HG03571 (cell line): ENCODE measurements at regions not wholly inside any gene's neighbourhood (a gene's known extent, or its start where the extent isn't known, plus 50 kb on each side); places are given as distances from the start of the nearest gene placed in this dataset.
"Not testable (repeated sequence)": the region's sequence is repeated elsewhere in the genome, so short reads cannot be mapped to it uniquely, and the experiment has no call there.

Experiments
- ATAC-seq: cut with Tn5 transposase; IDR thresholded peaks from one replicate; pipeline ENCODE4 v1.9.1; 2021; ENCODE audit not compliant: unreplicated experiment

GRCh38 chrX:148259990-148260389 lies 240.4 kb upstream of the AFF2 start:
- ATAC-seq, result no peak

GRCh38 chrX:148265829-148266228 lies 234.6 kb upstream of the AFF2 start:
- no peak for ATAC-seq

- ATAC-seq, result no peak
Measured at GRCh38 chrX:148268673-148269072, 231.7 kb upstream of the AFF2 start.

- ATAC-seq, result no peak
Measured at GRCh38 chrX:148269513-148269912, 230.9 kb upstream of the AFF2 start.

- ATAC-seq, result no peak
Measured at GRCh38 chrX:148270499-148270898, 229.9 kb upstream of the AFF2 start.

GRCh38 chrX:148271263-148271662 lies 229.2 kb upstream of the AFF2 start:
- no peak for ATAC-seq

- no peak for ATAC-seq
Measured at GRCh38 chrX:148281920-148282319, 218.5 kb upstream of the AFF2 start.

- no peak for ATAC-seq
Measured at GRCh38 chrX:148282504-148282903, 217.9 kb upstream of the AFF2 start.

- no peak for ATAC-seq
Measured at GRCh38 chrX:148284056-148284455, 216.4 kb upstream of the AFF2 start.

GRCh38 chrX:148284821-148285220 lies 215.6 kb upstream of the AFF2 start:
- no peak for ATAC-seq

- ATAC-seq, result no peak
Measured at GRCh38 chrX:148288451-148288850, 212.0 kb upstream of the AFF2 start.

GRCh38 chrX:148290041-148290440 lies 210.4 kb upstream of the AFF2 start:
- no peak for ATAC-seq

GRCh38 chrX:148290931-148291330 lies 209.5 kb upstream of the AFF2 start:
- ATAC-seq, result no peak

- no peak for ATAC-seq
Measured at GRCh38 chrX:148298737-148299136, 201.7 kb upstream of the AFF2 start.

GRCh38 chrX:148305214-148305613 lies 195.2 kb upstream of the AFF2 start:
- ATAC-seq, result not testable (repeated sequence)

- ATAC-seq, result no peak
Measured at GRCh38 chrX:148309413-148309812, 191.0 kb upstream of the AFF2 start.

- peak; percentile 69 for ATAC-seq
Measured at GRCh38 chrX:148310426-148311165, 189.8 kb upstream of the AFF2 start.

GRCh38 chrX:148311544-148311943 lies 188.9 kb upstream of the AFF2 start:
- ATAC-seq, result no peak

GRCh38 chrX:148314876-148315275 lies 185.5 kb upstream of the AFF2 start:
- no peak for ATAC-seq

GRCh38 chrX:148316446-148316845 lies 184.0 kb upstream of the AFF2 start:
- no peak for ATAC-seq

- no peak for ATAC-seq
Measured at GRCh38 chrX:148322906-148323305, 177.5 kb upstream of the AFF2 start.

GRCh38 chrX:148333989-148334388 lies 166.4 kb upstream of the AFF2 start:
- ATAC-seq, result no peak

- no peak for ATAC-seq
Measured at GRCh38 chrX:148337873-148338272, 162.5 kb upstream of the AFF2 start.
